Osteocyte (in vitro differentiated cells): ENCODE measurements at regions not wholly inside any gene's neighbourhood (a gene's known extent, or its start where the extent isn't known, plus 50 kb on each side); places are given as distances from the start of the nearest gene placed in this dataset.

Experiments used
- DNase-seq: peaks from one replicate; pipeline ENCODE4 v3.0.0; 2021; ENCODE audit warnings: mixed read lengths; ENCODE audit not compliant: unreplicated experiment; ENCODE audit errors: extremely low spot score
- H3K27ac Mint-ChIP-seq: one replicate; pipeline ENCODE4 v1.8.0; 2021; ENCODE audit warnings: mild to moderate bottlenecking, mixed read lengths; ENCODE audit not compliant: unreplicated experiment
- H3K27me3 Mint-ChIP-seq: one replicate; pipeline ENCODE4 v1.8.0; 2021; ENCODE audit warnings: mixed read lengths; ENCODE audit not compliant: unreplicated experiment
- H3K36me3 Mint-ChIP-seq: one replicate; pipeline ENCODE4 v1.8.0; 2021; ENCODE audit warnings: mixed read lengths; ENCODE audit not compliant: unreplicated experiment
- H3K4me1 Mint-ChIP-seq: one replicate; pipeline ENCODE4 v1.8.0; 2021; ENCODE audit warnings: mixed read lengths; ENCODE audit not compliant: unreplicated experiment
- H3K4me3 Mint-ChIP-seq: one replicate; pipeline ENCODE4 v1.8.0; 2021; ENCODE audit warnings: mild to moderate bottlenecking, moderate library complexity, mixed read lengths; ENCODE audit not compliant: unreplicated experiment
- H3K9me3 Mint-ChIP-seq: one replicate; pipeline ENCODE4 v1.8.0; 2021; ENCODE audit warnings: mixed read lengths; ENCODE audit not compliant: unreplicated experiment
- CTCF ChIP-seq: fragments of 200-600 bp; sonication (generic); IDR thresholded peaks from 2 replicates; pipeline ENCODE4 v1.5.0; 2021; ENCODE audit warnings: antibody characterized with exemption, mild to moderate bottlenecking, moderate library complexity

- no peak for DNase-seq
- no peak for TF ChIP-seq CTCF
- H3K4me3 Mint-ChIP-seq = no peak overlapping the region
- no peak overlapping the region for H3K27ac Mint-ChIP-seq
- H3K4me1 Mint-ChIP-seq = peaks cover 8% of the 10 kb centered on the region
- no peaks in the 10 kb centered on the region for H3K9me3 Mint-ChIP-seq
- peaks cover 81% of the 10 kb centered on the region for H3K27me3 Mint-ChIP-seq
- H3K36me3 Mint-ChIP-seq = no peaks in the 10 kb centered on the region
Observed at GRCh38 chr1:214188835-214189234, 92.1 kb upstream of the SMYD2 start.

GRCh38 chr1:214192825-214193643, 87.9 kb upstream of the SMYD2 start:
- H3K4me3 Mint-ChIP-seq = no peak overlapping the region
- no peak for DNase-seq
- H3K27ac Mint-ChIP-seq = no peak overlapping the region
- no peaks in the 10 kb centered on the region for H3K4me1 Mint-ChIP-seq
- H3K27me3 Mint-ChIP-seq = peaks cover 68% of the 10 kb centered on the region
- H3K9me3 Mint-ChIP-seq = no peaks in the 10 kb centered on the region
- TF ChIP-seq CTCF = no peak
- H3K36me3 Mint-ChIP-seq = no peaks in the 10 kb centered on the region

- H3K9me3 Mint-ChIP-seq = no peaks in the 10 kb centered on the region
- H3K27ac Mint-ChIP-seq = no peak overlapping the region
- no peak for TF ChIP-seq CTCF
- no peaks in the 10 kb centered on the region for H3K36me3 Mint-ChIP-seq
- H3K4me3 Mint-ChIP-seq = no peak overlapping the region
- DNase-seq = no peak
- H3K4me1 Mint-ChIP-seq = no peaks in the 10 kb centered on the region
- H3K27me3 Mint-ChIP-seq = peaks cover 65% of the 10 kb centered on the region
Observed at GRCh38 chr1:214193691-214194090, 87.3 kb upstream of the SMYD2 start.

GRCh38 chr1:214198571-214198970, 82.4 kb upstream of the SMYD2 start:
- Mint-ChIP-seq H3K9me3 (no peaks in the 10 kb centered on the region), H3K4me3 (no peak overlapping the region), H3K4me1 (no peaks in the 10 kb centered on the region), H3K27me3 (peaks cover 62% of the 10 kb centered on the region), H3K36me3 (no peaks in the 10 kb centered on the region), H3K27ac (no peak overlapping the region)
- TF ChIP-seq CTCF = no peak
- DNase-seq = no peak

GRCh38 chr1:214199585-214199984, 81.4 kb upstream of the SMYD2 start:
- Mint-ChIP-seq H3K4me1 (no peaks in the 10 kb centered on the region), H3K27me3 (peaks cover 62% of the 10 kb centered on the region), H3K9me3 (no peaks in the 10 kb centered on the region), H3K27ac (no peak overlapping the region), H3K4me3 (no peak overlapping the region), H3K36me3 (no peaks in the 10 kb centered on the region)
- TF ChIP-seq CTCF = no peak
- DNase-seq = no peak
